DOHH2 (cell line): ENCODE measurements at regions not wholly inside any gene's neighbourhood (a gene's known extent, or its start where the extent isn't known, plus 50 kb on each side); places are given as distances from the start of the nearest gene placed in this dataset.

ENCODE experiments used
- EZH2phosphoT487 ChIP-seq: fragments of 200-600 bp; sonication (generic); IDR thresholded peaks from 2 replicates; pipeline ENCODE4 v1.6.1; 2017; ENCODE audit warnings: borderline replicate concordance, mild to moderate bottlenecking, antibody characterized with exemption, low read length, moderate library complexity, mixed read lengths
- TF ChIP-seq, protein P1 (sequence below): fragments of 200-600 bp; sonication (generic); IDR thresholded peaks from one replicate; pipeline ENCODE4 v1.5.1; 2014; ENCODE audit warnings: antibody characterized with exemption, mild to moderate bottlenecking, low read depth, low read length; ENCODE audit not compliant: poor library complexity, severe bottlenecking

DNA sequence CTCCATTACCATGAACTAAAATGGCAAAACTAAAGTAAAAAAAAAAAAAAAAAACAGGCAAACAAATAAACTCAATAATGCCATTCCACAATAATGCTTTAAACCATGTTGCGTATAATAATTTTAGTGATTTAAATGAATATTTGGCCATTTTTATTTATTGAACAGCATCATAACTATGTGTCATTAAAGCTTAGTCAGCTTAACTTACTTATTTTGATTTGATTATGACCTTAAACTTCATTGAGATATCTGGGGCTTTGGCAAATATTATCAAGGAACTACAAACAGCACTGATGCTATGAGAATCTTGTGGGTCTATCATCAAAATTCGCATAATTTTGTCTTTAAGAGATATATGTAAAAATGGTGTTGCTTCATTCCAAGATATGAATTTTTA lies 1610.3 kb upstream of the NUDT12 start:
- TF ChIP-seq, protein P1, sequence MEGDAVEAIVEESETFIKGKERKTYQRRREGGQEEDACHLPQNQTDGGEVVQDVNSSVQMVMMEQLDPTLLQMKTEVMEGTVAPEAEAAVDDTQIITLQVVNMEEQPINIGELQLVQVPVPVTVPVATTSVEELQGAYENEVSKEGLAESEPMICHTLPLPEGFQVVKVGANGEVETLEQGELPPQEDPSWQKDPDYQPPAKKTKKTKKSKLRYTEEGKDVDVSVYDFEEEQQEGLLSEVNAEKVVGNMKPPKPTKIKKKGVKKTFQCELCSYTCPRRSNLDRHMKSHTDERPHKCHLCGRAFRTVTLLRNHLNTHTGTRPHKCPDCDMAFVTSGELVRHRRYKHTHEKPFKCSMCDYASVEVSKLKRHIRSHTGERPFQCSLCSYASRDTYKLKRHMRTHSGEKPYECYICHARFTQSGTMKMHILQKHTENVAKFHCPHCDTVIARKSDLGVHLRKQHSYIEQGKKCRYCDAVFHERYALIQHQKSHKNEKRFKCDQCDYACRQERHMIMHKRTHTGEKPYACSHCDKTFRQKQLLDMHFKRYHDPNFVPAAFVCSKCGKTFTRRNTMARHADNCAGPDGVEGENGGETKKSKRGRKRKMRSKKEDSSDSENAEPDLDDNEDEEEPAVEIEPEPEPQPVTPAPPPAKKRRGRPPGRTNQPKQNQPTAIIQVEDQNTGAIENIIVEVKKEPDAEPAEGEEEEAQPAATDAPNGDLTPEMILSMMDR, result no peak
- no peak for TF ChIP-seq EZH2phosphoT487
